IMR-90 (cell line): ENCODE measurements at regions not wholly inside any gene's neighbourhood (a gene's known extent, or its start where the extent isn't known, plus 50 kb on each side); places are given as distances from the start of the nearest gene placed in this dataset.

Experiments used
- BHLHE40 ChIP-seq: fragments of 150-350 bp; IDR thresholded peaks from 2 replicates; pipeline ENCODE4 v1.6.1; 2016; ENCODE audit warnings: mild to moderate bottlenecking, low read depth, low read length
- CEBPB ChIP-seq: IDR thresholded peaks from 2 replicates; pipeline ENCODE4 v1.6.1; 2012; ENCODE audit warnings: low read depth, low read length, improper control_type of control experiment
- MAFK ChIP-seq: IDR thresholded peaks from 2 replicates; pipeline ENCODE4 v1.6.1; 2012; ENCODE audit warnings: low read depth, low read length, improper control_type of control experiment
- NFE2L2 ChIP-seq: fragments of 150-350 bp; IDR thresholded peaks from 2 replicates; pipeline ENCODE4 v1.6.1; 2016; ENCODE audit warnings: low read depth, mild to moderate bottlenecking, low read length
- POLR2A ChIP-seq: IDR thresholded peaks from 2 replicates; pipeline ENCODE4 v1.6.1; 2012; ENCODE audit warnings: mild to moderate bottlenecking, low read depth, low read length
- RAD21 ChIP-seq: IDR thresholded peaks from 2 replicates; pipeline ENCODE4 v1.6.1; 2012; ENCODE audit warnings: low read length, improper control_type of control experiment
- RFX5 ChIP-seq: IDR thresholded peaks from 2 replicates; pipeline ENCODE4 v1.8.0; 2012; ENCODE audit warnings: low read depth, mild to moderate bottlenecking, low read length, moderate library complexity
- SMC3 ChIP-seq: fragments of 150-350 bp; IDR thresholded peaks from 2 replicates; pipeline ENCODE4 v1.6.1; 2016; ENCODE audit warnings: low read depth, mild to moderate bottlenecking, antibody characterized with exemption, low read length, moderate library complexity
- TF ChIP-seq, protein P1 (sequence below): conservative IDR thresholded peaks from 2 replicates; pipeline ENCODE4 v1.5.1; 2012; ENCODE audit warnings: mild to moderate bottlenecking, low read depth, low read length, improper control_type of control experiment
- TF ChIP-seq, protein P2 (sequence below): fragments of 150-350 bp; IDR thresholded peaks from 2 replicates; pipeline ENCODE4 v1.6.1; 2017; ENCODE audit warnings: mild to moderate bottlenecking, antibody characterized with exemption, low read length, low read depth

DNA sequence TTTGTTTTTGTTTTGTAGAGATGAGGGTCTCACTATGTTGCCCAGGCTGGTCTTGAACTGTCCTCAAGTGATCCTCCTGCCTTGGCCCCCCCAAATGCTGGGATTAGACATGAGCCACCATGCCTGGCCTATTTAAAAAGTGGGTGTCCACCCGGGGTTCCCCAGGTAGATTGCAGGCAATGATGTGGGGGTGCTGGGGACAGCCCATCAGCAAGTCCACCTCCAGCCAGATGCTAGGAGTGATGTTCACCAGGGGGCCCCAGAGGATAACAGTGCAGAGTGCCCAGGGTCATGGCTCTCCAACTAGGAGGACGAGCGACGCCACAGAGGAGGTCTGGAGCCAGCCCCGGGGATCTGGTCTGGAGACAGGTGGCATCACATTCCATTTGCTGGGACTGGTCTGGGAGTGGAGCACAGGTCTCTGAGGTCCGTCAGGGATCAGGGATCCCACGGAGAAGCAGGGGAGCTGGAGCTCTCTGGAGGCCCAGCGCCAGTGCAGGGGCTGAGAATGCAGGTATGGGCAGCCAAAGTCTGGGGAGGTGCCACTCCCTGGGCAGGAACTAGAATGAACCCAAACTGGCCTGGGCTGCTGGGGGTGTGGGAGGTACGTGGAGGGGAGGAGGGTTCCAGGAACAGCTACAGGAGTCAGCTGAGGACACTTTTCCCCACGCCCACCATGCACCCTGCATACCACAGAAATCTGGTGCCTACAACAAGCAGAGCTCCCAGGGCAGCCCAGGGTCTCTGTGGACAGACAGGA is 51.2 kb upstream of the PCSK6 start:
- TF ChIP-seq CEBPB (no peak), RFX5 (no peak), RAD21 (0 out of 2 replicates have a peak, but pooled peaks have one; percentile 10), MAFK (no peak), POLR2A (no peak), NFE2L2 (no peak), SMC3 (no peak), BHLHE40 (no peak)
- TF ChIP-seq, protein P1, sequence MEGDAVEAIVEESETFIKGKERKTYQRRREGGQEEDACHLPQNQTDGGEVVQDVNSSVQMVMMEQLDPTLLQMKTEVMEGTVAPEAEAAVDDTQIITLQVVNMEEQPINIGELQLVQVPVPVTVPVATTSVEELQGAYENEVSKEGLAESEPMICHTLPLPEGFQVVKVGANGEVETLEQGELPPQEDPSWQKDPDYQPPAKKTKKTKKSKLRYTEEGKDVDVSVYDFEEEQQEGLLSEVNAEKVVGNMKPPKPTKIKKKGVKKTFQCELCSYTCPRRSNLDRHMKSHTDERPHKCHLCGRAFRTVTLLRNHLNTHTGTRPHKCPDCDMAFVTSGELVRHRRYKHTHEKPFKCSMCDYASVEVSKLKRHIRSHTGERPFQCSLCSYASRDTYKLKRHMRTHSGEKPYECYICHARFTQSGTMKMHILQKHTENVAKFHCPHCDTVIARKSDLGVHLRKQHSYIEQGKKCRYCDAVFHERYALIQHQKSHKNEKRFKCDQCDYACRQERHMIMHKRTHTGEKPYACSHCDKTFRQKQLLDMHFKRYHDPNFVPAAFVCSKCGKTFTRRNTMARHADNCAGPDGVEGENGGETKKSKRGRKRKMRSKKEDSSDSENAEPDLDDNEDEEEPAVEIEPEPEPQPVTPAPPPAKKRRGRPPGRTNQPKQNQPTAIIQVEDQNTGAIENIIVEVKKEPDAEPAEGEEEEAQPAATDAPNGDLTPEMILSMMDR = no peak
- TF ChIP-seq, protein P2, sequence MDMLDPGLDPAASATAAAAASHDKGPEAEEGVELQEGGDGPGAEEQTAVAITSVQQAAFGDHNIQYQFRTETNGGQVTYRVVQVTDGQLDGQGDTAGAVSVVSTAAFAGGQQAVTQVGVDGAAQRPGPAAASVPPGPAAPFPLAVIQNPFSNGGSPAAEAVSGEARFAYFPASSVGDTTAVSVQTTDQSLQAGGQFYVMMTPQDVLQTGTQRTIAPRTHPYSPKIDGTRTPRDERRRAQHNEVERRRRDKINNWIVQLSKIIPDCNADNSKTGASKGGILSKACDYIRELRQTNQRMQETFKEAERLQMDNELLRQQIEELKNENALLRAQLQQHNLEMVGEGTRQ = no peak
